Common myeloid progenitor, CD34-positive (primary cell): ENCODE measurements at regions not wholly inside any gene's neighbourhood (a gene's known extent, or its start where the extent isn't known, plus 50 kb on each side); places are given as distances from the start of the nearest gene placed in this dataset.

Experiments used
- CTCF ChIA-PET: fragments of 350-600 bp; sonication (Branson Sonifier 250); formaldehyde crosslinking; loops from one replicate; lab custom pipeline; 2021; ENCODE audit warnings: antibody characterized with exemption; lab: Charles Lee
- POLR2A ChIA-PET: fragments of 350-600 bp; sonication (Branson Sonifier 250); formaldehyde crosslinking; loops from one replicate; lab custom pipeline; 2021; ENCODE audit warnings: antibody characterized with exemption; lab: Charles Lee
- DNase-seq, 3 donors: peaks; one replicate each; pipeline versions ENCODE4 v3.0.0 to v3.0.0-alpha.2; 2013
- H3K27ac ChIP-seq, 2 experiments: 1 replicate in 1 of 2; 2 replicates in 1 of 2; pipeline ENCODE4 v1.7.0; 2013; ENCODE audit warnings: inconsistent platforms in 2 of 2, low read length in 2 of 2, mild to moderate bottlenecking in 2 of 2, low read depth in 1 of 2, moderate library complexity in 1 of 2; ENCODE audit not compliant: severe bottlenecking in 2 of 2, insufficient read depth in 1 of 2, poor library complexity in 1 of 2
- H3K27me3 ChIP-seq, 5 experiments: replicated peaks in 2 of 5; 1 replicate in 3 of 5; 2 replicates in 2 of 5; pipeline versions ENCODE4 v1.6.1 to v1.7.0; 2013; ENCODE audit warnings: low read length in 4 of 5, mild to moderate bottlenecking in 2 of 5, moderate library complexity in 2 of 5, inconsistent platforms in 1 of 5; ENCODE audit not compliant: insufficient read depth in 5 of 5, control insufficient read depth in 4 of 5
- H3K36me3 ChIP-seq, 4 experiments: 1 replicate in 2 of 4; 2 replicates in 2 of 4; pipeline versions ENCODE4 v1.6.1 to v1.7.0; 2013; ENCODE audit warnings: low read length in 3 of 4, control low read depth in 1 of 4, mild to moderate bottlenecking in 1 of 4; ENCODE audit not compliant: control insufficient read depth in 4 of 4, insufficient read depth in 4 of 4
- H3K4me1 ChIP-seq, 4 experiments: 1 replicate in 3 of 4; 2 replicates in 1 of 4; pipeline versions ENCODE4 v1.6.1 to v1.7.1; 2013; ENCODE audit warnings: low read length in 3 of 4, mild to moderate bottlenecking in 3 of 4, control low read depth in 1 of 4, inconsistent platforms in 1 of 4, moderate library complexity in 1 of 4; ENCODE audit not compliant: control insufficient read depth in 4 of 4, insufficient read depth in 4 of 4; ENCODE audit errors: control extremely low read depth in 1 of 4
- H3K4me3 ChIP-seq, 7 experiments: 1 replicate in 4 of 7; 2 replicates in 3 of 7; pipeline versions ENCODE4 v1.5.1 to v1.7.0; 2013; ENCODE audit warnings: mild to moderate bottlenecking in 7 of 7, low read length in 6 of 7, moderate library complexity in 6 of 7, inconsistent platforms in 2 of 7, low read depth in 2 of 7, control low read depth in 1 of 7; ENCODE audit not compliant: insufficient read depth in 4 of 7, control insufficient read depth in 1 of 7; ENCODE audit errors: extremely low read depth in 1 of 7
- H3K9me3 ChIP-seq, 5 experiments: 1 replicate in 4 of 5; 2 replicates in 1 of 5; pipeline versions ENCODE4 v1.6.1 to v1.7.1; 2013; ENCODE audit warnings: low read length in 4 of 5, mild to moderate bottlenecking in 2 of 5, inconsistent platforms in 1 of 5, low read depth in 1 of 5, moderate library complexity in 1 of 5; ENCODE audit not compliant: control insufficient read depth in 4 of 5, insufficient read depth in 2 of 5; ENCODE audit errors: control extremely low read depth in 1 of 5
- WGBS: methylation state at CpG from one replicate; pipeline ENCODE4 v1.1.5; 2013; ENCODE audit not compliant: insufficient coverage; 5-methylcytosine and 5-hydroxymethylcytosine counted together

DNA sequence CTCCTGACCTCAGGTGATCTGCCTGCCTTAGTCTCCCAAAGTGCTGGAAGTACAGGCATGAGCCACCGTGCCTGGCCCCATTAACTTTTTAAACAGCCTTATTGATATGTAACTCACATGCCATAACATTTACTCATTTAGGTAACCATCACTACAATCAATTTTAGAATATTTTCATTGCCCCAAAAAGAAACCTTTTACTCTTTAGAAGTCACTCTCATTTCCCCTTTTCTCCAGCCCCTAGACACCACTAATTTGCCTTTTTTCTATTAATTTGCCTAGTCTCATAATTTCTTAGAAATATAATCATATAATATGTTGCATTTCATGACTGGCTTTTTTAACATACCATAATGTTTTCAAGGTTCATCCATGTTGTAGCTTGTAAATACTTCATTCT lies 57.2 kb upstream of the TACR1 start:
- ChIA-PET CTCF (no interaction called here), POLR2A (no interaction called here)
- H3K27ac ChIP-seq = no peak overlapping the region
- DNase-seq = no peak
- no peaks in the 10 kb centered on the region for H3K4me1 ChIP-seq
- H3K27me3 ChIP-seq = no peaks in the 10 kb centered on the region
- 88% methylated on average over 1 of the region's 1 CpG for WGBS
- H3K36me3 ChIP-seq = no peaks in the 10 kb centered on the region
- H3K4me3 ChIP-seq = no peak overlapping the region
- peaks cover 0 to 19% (median 8%) of the 10 kb centered on the region in 5 experiments for H3K9me3 ChIP-seq

DNA sequence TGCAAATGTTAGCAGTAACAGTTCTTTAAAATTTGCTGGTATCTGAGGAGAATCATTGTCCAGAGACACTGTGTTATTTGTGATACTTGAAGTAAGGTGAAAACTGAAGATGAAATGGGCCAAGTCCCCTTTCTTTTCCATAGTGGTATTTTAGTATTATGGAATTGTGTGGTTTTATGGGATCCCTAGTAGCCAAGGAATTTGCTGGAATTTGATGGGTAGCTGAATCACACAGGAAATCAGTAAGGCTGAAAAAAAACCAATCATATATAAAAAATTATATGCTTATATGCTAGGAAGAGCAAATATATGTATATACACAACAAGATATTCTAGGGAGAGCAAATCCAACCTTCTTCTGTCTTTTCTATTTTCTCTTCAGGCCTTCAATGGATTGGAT lies 54.2 kb upstream of the TACR1 start:
- no peaks in the 10 kb centered on the region for H3K4me1 ChIP-seq
- H3K27me3 ChIP-seq = no peaks in the 10 kb centered on the region
- H3K27ac ChIP-seq = no peak overlapping the region
- H3K36me3 ChIP-seq = no peaks in the 10 kb centered on the region
- H3K4me3 ChIP-seq = no peak overlapping the region
- CTCF ChIA-PET = interaction anchor here (1.0 kb wide), 1 partner anchor 11 kb away, joined by 3 read pairs; no protein-coding TSS in a partner anchor
- no peak for DNase-seq
- POLR2A ChIA-PET = no interaction called here
- peaks cover 0 to 15% (median 4%) of the 10 kb centered on the region in 5 experiments for H3K9me3 ChIP-seq

DNA sequence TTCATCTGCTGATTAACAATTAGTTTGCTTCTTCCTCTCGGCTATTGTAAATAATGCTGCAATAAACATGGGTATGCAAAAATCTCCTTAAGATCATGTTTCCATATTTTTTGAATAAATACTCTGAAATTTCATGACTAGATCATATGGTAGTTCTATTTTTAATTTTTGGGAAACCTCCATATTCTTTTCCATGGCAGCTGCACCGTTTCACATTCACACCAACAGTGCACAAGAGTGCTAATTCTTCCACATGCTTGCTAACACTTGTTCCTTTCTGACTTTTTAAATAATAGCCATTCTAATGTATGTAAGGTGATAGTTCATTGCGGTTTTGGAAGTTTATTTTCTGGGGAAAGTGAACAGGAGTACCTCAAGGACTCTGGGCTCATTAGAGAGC lies 52.6 kb upstream of the TACR1 start:
- Histone ChIP-seq H3K4me1 (no peaks in the 10 kb centered on the region), H3K36me3 (no peaks in the 10 kb centered on the region), H3K9me3 (peaks cover 0 to 13% (median 4%) of the 10 kb centered on the region in 5 experiments), H3K27ac (no peak overlapping the region), H3K4me3 (no peak overlapping the region), H3K27me3 (no peaks in the 10 kb centered on the region)
- no CpG with 5 or more reads among the region's 3 CpGs for WGBS
- DNase-seq = no peak
- POLR2A ChIA-PET = no interaction called here
- CTCF ChIA-PET = no interaction called here
